ENCODE measurements at regions not wholly inside any gene's neighbourhood (a gene's known extent, or its start where the extent isn't known, plus 50 kb on each side); places are given as distances from the start of the nearest gene placed in this dataset.

DNA sequence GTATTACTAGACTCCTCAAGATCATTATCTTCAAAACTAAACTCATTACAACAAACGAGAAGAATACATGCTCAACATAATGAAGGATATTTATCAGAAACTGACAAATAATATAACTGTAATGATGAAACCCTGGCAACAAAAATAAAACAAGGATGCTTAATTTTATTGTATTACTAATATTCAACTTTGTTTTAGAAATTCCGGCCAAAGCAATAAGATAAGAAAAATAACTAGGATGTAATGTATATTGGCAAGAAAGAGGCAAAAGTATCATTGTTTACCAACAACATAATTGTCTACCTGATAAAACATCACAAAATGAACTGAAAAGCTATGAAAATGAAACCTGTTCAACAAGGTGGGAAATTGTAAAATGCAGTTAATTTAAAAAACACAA lies 588.3 kb upstream of the ZFHX3 start:
- TF ChIP-seq GATA1 (IDR thresholded peaks at IDR 0.05; ENCODE audit: low read depth, low read length) = no peak
- no peak for TF ChIP-seq POLR2A (IDR thresholded peaks at IDR 0.05; ENCODE audit: low read length)

DNA sequence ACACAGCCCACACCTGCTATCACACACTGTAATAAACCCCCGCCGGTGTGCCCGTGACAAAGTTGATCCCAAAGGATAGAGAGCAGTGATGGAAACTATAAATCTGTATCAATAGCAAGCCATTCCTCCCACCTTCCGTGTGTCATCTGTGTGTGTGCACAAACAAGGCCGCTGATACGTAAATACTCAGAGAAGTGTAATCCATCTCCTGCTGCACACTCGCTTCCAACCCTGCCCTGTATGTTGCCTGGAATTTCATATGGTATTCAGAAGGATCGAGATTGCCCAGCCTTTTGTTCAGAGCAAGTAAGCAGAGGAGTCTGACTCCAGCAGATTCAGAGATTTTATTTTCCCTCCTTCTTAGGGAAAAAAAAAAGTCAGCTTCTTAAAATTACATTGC lies 581.1 kb upstream of the ZFHX3 start:
- TF ChIP-seq GATA1 (IDR thresholded peaks at IDR 0.05; ENCODE audit: low read depth, low read length) = no peak
- no peak for TF ChIP-seq POLR2A (IDR thresholded peaks at IDR 0.05; ENCODE audit: low read length)
- DNase-seq = no peak

More for the DNA sequence above, 588.3 kb upstream of the ZFHX3 start:
- DNase-seq = no peak

- no peak for DNase-seq
- TF ChIP-seq POLR2A (IDR thresholded peaks at IDR 0.05; ENCODE audit: low read length) (no peak), GATA1 (IDR thresholded peaks at IDR 0.05; ENCODE audit: low read depth, low read length) (no peak)
These were observed 569.8 kb upstream of the ZFHX3 start for GRCh38 chr16:73617738-73618137.

DNA sequence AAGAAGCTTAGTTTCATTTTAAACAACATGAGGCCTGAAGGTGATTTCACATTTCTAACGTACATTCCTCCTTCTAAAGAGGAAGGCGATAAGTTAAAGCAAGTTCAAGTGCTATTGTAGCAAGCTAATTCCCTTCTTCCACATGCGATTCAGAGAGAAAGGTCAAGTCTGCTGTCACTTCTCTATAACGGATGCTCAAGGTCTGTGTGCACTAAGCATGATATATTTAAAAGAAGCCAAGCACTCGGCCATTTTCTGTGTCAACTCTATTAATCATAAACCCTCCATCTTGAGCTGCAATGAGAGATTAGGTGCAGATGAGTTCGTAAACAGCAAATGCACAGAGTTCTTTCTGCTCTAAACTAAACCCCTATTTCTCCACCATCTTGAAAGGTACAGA lies 568.8 kb upstream of the ZFHX3 start:
- TF ChIP-seq POLR2A (IDR thresholded peaks at IDR 0.05; ENCODE audit: low read length) (no peak), GATA1 (IDR thresholded peaks at IDR 0.05; ENCODE audit: low read depth, low read length) (no peak)
- DNase-seq = no peak

GRCh38 chr16:73616166-73616753 lies 568.3 kb upstream of the ZFHX3 start:
- peak in 1 of 2 experiments; percentile 2 for DNase-seq
- TF ChIP-seq GATA1 (IDR thresholded peaks at IDR 0.05; ENCODE audit: low read depth, low read length) (no peak), POLR2A (IDR thresholded peaks at IDR 0.05; ENCODE audit: low read length) (no peak)

DNA sequence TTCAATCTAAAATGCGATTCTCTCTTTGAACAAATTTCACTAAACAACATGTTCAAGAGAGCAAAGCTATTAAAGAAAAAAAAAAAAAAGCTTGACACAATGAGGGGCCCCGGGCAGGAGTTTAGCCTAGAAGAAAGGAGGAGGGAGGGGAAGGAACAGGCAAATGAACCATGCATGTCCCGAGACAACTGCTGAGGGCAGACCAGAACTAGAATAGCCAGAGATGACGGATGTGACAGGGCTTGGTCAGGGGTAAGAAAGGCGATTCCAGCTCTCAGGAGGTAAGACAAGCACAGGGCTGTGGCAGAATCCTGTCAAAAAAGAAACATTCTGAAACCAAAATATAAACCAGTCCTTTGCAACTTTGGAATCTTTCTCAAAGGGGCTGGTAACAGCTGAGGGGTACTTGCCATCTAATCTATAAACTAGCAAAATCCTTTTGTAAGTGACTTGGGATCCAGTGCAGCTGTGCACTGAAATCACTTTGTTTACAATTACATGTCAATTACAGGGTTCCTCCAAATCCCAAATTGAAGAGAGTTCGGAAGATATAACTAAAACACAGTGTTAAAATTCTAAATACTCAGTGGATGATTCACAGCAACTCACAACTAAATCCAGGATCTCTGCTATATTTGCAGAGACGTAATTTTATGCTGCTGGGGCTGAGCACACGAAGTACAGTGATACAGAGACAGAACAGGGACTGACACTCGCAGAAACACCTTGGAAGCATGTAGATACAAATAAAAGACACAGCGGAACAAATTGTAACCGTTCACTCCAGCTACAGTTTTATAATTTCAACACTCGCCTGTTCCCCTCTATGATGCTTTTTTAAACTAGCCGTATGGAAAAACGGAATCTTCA lies 567.4 kb upstream of the ZFHX3 start:
- no peak for DNase-seq
- TF ChIP-seq GATA1 (IDR thresholded peaks at IDR 0.05; ENCODE audit: low read depth, low read length) (no peak), POLR2A (IDR thresholded peaks at IDR 0.05; ENCODE audit: low read length) (no peak)

- DNase-seq = no peak
- TF ChIP-seq GATA1 (IDR thresholded peaks at IDR 0.05; ENCODE audit: low read depth, low read length) (no peak), POLR2A (IDR thresholded peaks at IDR 0.05; ENCODE audit: low read length) (no peak)
These were observed 566.2 kb upstream of the ZFHX3 start for GRCh38 chr16:73614131-73614530.

GRCh38 chr16:73610605-73611156 lies 562.8 kb upstream of the ZFHX3 start:
- TF ChIP-seq POLR2A (IDR thresholded peaks at IDR 0.05; ENCODE audit: low read length) (no peak), GATA1 (IDR thresholded peaks at IDR 0.05; ENCODE audit: low read depth, low read length) (no peak)
- DNase-seq = no peak

GRCh38 chr16:73610160-73610559 lies 562.2 kb upstream of the ZFHX3 start:
- DNase-seq = no peak
- no peak for TF ChIP-seq POLR2A (IDR thresholded peaks at IDR 0.05; ENCODE audit: low read length)
- TF ChIP-seq GATA1 (IDR thresholded peaks at IDR 0.05; ENCODE audit: low read depth, low read length) = no peak

GRCh38 chr16:73608911-73609310 lies 561.0 kb upstream of the ZFHX3 start:
- DNase-seq = no peak
- TF ChIP-seq GATA1 (IDR thresholded peaks at IDR 0.05; ENCODE audit: low read depth, low read length) (no peak), POLR2A (IDR thresholded peaks at IDR 0.05; ENCODE audit: low read length) (no peak)

GRCh38 chr16:73605309-73605708 lies 557.4 kb upstream of the ZFHX3 start:
- no peak for DNase-seq
- no peak for TF ChIP-seq POLR2A (IDR thresholded peaks at IDR 0.05; ENCODE audit: low read length)
- no peak for TF ChIP-seq GATA1 (IDR thresholded peaks at IDR 0.05; ENCODE audit: low read depth, low read length)

GRCh38 chr16:73601911-73602310 lies 554.0 kb upstream of the ZFHX3 start:
- no peak for DNase-seq
- no peak for TF ChIP-seq GATA1 (IDR thresholded peaks at IDR 0.05; ENCODE audit: low read depth, low read length)
- no peak for TF ChIP-seq POLR2A (IDR thresholded peaks at IDR 0.05; ENCODE audit: low read length)

DNA sequence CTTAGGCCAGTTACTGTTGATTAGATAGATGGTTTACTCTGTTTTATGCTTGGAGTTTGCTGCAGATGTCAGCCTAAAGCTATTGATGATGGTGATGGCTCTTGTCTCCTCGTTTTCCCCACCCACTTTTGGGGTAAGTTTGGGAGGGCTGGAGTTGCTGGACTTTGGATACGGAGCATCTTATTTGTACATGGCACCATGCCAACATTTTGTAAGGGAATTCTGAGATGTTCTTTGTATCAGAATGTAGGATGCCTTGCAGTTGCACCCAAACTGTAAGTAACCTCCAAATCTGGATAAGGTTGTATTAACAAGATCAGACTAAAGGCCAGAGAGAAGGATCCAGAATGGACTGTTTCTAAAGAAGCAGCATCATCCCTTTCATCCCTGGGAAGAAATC lies 551.9 kb upstream of the ZFHX3 start:
- TF ChIP-seq POLR2A (IDR thresholded peaks at IDR 0.05; ENCODE audit: low read length) (no peak), GATA1 (IDR thresholded peaks at IDR 0.05; ENCODE audit: low read depth, low read length) (no peak)
- no peak for DNase-seq

GRCh38 chr16:73599351-73599750 lies 551.4 kb upstream of the ZFHX3 start:
- TF ChIP-seq GATA1 (IDR thresholded peaks at IDR 0.05; ENCODE audit: low read depth, low read length) (no peak), POLR2A (IDR thresholded peaks at IDR 0.05; ENCODE audit: low read length) (no peak)
- no peak for DNase-seq

DNA sequence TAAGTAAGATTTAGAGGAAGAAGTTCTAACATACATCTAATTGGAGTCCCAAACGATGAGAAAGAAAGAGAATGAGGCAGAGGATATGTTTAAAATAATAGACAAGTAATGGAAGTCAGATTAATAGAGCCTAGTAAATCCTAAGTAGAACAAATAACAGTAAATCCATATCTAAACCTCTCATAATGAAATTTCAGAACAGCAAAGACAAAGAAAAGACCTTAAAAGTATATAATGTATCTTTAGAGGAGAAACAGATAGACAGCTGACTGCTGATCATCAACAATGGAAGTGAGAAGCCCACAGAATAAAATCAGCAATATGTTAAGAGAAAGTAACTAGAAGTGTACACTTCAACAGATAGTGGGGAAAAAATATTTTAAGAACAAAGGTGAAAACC lies 536.2 kb upstream of the ZFHX3 start:
- TF ChIP-seq GATA1 (IDR thresholded peaks at IDR 0.05; ENCODE audit: low read depth, low read length) (no peak), POLR2A (IDR thresholded peaks at IDR 0.05; ENCODE audit: low read length) (no peak)

More for the DNA sequence above, 536.2 kb upstream of the ZFHX3 start:
- DNase-seq = no peak
